Esophagus muscularis mucosa (tissue), 4 donors: ENCODE measurements at regions not wholly inside any gene's neighbourhood (a gene's known extent, or its start where the extent isn't known, plus 50 kb on each side); places are given as distances from the start of the nearest gene placed in this dataset.

Source experiments
- DNase-seq: peaks from one replicate; pipeline ENCODE4 v3.0.0-alpha.2; 2017; ENCODE audit errors: extremely low spot score
- H3K27ac ChIP-seq, 4 donors: fragments of 200-600 bp; sonication (generic); replicated peaks in 1 of 4; 1 replicate in 3 of 4; 2 replicates in 1 of 4; pipeline ENCODE4 v1.5.1; 2016 to 2019; ENCODE audit warnings: mild to moderate bottlenecking in 1 of 4
- H3K27me3 ChIP-seq, 4 donors: fragments of 200-600 bp; sonication (generic); one replicate each; pipeline versions ENCODE4 v1.5.1 to v1.6.0; 2016 to 2019
- H3K36me3 ChIP-seq, 4 donors: fragments of 200-600 bp; sonication (generic); one replicate each; pipeline ENCODE4 v1.5.1; 2016 to 2019
- H3K4me1 ChIP-seq, 4 donors: fragments of 200-600 bp; sonication (generic); one replicate each; pipeline ENCODE4 v1.5.1; 2016 to 2019
- H3K4me3 ChIP-seq, 4 donors: fragments of 200-600 bp; sonication (generic); 1 replicate in 2 of 4; 2 replicates in 2 of 4; pipeline ENCODE4 v1.5.1; 2016 to 2019; ENCODE audit warnings: mild to moderate bottlenecking in 4 of 4, moderate library complexity in 1 of 4
- H3K9me3 ChIP-seq, 4 donors: fragments of 200-600 bp; sonication (generic); 1 replicate in 3 of 4; 2 replicates in 1 of 4; pipeline ENCODE4 v1.5.1; 2016 to 2019
- EP300 ChIP-seq: sonication (generic); formaldehyde crosslinking; IDR thresholded peaks from one replicate; pipeline ENCODE4 v1.6.1; 2017; ENCODE audit warnings: antibody characterized with exemption
- POLR2A ChIP-seq: fragments of 450-650 bp; IDR thresholded peaks from one replicate; pipeline ENCODE4 v1.6.1; 2017; ENCODE audit warnings: antibody characterized with exemption, moderate library complexity, mild to moderate bottlenecking, low read depth
- POLR2AphosphoS5 ChIP-seq, 2 donors: sonication (generic); formaldehyde crosslinking; IDR thresholded peaks; one replicate each; pipeline ENCODE4 v1.6.1; 2017; ENCODE audit warnings: antibody characterized with exemption in 2 of 2
- WGBS: methylation state at CpG from one replicate; pipeline ENCODE4 v1.1.5; 2018; 5-methylcytosine and 5-hydroxymethylcytosine counted together
- intact Hi-C: fragments of 100-400 bp; cut with DNase I; formaldehyde crosslinking; loops from one replicate; pipeline ENCODE4 v1.15.1; 2023
- TF ChIP-seq, protein P1 (sequence below), 3 experiments: fragments of 200-600 bp in 2 of 3; fragments of 450-650 bp in 1 of 3; sonication (generic) in 2 of 3; IDR thresholded peaks; one replicate each; pipeline ENCODE4 v1.5.1; 2017 to 2019; ENCODE audit warnings: antibody characterized with exemption in 3 of 3, mild to moderate bottlenecking in 2 of 3, moderate library complexity in 1 of 3

DNA sequence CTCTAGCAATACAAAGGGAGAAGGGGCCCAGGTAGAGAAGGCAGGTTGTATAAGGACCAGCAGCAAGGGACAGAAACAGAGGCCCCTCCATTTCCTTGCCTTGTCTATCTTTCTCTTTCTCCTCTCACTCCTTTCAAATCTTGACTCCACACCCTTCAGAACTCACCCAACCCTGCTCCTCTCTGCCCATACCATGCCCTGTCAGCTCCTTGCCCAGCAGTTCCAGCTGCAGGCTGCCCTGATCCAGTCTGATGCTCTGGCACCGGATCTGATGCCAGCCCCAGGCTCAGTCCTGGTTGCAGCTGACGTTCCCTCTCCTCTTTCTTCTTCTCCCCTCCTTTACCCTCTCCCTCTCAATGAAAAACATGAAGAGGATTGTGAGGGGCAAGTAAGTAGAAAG is 291.2 kb downstream of the FBXW7 start:
- 91% methylated on average over 2 of the region's 2 CpGs for WGBS

DNA sequence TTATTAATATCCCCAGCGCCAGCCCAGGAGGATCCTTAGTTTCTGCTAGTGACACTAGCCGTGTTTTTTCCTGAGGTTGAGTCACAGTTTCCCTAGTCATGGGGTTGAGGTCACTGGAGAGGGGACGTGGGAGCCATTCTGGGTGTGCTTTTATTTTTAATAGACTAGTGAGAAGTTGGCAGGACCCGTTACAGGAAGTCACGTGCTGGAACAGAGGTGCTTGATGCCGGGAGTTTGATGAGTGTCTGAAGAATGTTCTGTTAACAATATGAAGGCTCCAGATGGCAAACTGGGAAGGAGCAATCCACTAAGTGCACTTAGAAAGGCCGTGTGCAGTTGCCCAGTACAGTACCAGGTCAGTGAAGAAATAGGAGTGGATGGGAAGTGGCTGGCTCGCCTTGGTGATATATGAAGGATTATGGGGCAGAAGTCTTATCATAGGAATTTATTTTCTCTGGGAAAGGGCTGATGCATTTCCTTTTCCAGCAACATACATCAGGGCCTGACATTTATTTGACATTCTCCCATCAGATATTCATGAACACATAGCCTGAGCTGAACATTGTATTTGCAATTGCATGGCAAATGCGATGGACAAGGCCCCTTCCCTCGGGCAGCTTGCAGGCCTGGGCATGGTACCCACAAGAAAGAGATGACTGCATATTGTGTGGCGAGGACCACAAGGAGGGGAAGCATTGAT is 291.8 kb downstream of the FBXW7 start:
- H3K9me3 ChIP-seq, result no peaks in the 10 kb centered on the region
- H3K4me1 ChIP-seq, result peaks cover 0 to 14% (median 5%) of the 10 kb centered on the region in 4 donors
- 65% methylated on average over 11 of the region's 11 CpGs for WGBS
- peaks cover 0 to 7% (median 0%) of the 10 kb centered on the region in 4 donors for H3K27me3 ChIP-seq
- no peak overlapping the region for H3K4me3 ChIP-seq
- TF ChIP-seq POLR2AphosphoS5 (IDR thresholded peaks at IDR 0.05) (peak; percentile 46 to 48), POLR2A (no peak)
- peak; percentile 89 for DNase-seq
- intact Hi-C loops, result no loop called here
- no peaks in the 10 kb centered on the region for H3K36me3 ChIP-seq
- H3K27ac ChIP-seq, result no peak overlapping the region

More for the DNA sequence above, 291.2 kb downstream of the FBXW7 start:
- Histone ChIP-seq H3K36me3 (no peaks in the 10 kb centered on the region), H3K27ac (no peak overlapping the region), H3K27me3 (peaks cover 0 to 7% (median 0%) of the 10 kb centered on the region in 4 donors), H3K9me3 (no peaks in the 10 kb centered on the region), H3K4me3 (no peak overlapping the region), H3K4me1 (peaks cover 0 to 14% (median 5%) of the 10 kb centered on the region in 4 donors)
- intact Hi-C loops, result no loop called here
- no peak for DNase-seq
- TF ChIP-seq, protein P1, sequence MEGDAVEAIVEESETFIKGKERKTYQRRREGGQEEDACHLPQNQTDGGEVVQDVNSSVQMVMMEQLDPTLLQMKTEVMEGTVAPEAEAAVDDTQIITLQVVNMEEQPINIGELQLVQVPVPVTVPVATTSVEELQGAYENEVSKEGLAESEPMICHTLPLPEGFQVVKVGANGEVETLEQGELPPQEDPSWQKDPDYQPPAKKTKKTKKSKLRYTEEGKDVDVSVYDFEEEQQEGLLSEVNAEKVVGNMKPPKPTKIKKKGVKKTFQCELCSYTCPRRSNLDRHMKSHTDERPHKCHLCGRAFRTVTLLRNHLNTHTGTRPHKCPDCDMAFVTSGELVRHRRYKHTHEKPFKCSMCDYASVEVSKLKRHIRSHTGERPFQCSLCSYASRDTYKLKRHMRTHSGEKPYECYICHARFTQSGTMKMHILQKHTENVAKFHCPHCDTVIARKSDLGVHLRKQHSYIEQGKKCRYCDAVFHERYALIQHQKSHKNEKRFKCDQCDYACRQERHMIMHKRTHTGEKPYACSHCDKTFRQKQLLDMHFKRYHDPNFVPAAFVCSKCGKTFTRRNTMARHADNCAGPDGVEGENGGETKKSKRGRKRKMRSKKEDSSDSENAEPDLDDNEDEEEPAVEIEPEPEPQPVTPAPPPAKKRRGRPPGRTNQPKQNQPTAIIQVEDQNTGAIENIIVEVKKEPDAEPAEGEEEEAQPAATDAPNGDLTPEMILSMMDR (IDR thresholded peaks at IDR 0.05), result no peak
- TF ChIP-seq POLR2AphosphoS5 (IDR thresholded peaks at IDR 0.05) (no peak), EP300 (no peak), POLR2A (no peak)

DNA sequence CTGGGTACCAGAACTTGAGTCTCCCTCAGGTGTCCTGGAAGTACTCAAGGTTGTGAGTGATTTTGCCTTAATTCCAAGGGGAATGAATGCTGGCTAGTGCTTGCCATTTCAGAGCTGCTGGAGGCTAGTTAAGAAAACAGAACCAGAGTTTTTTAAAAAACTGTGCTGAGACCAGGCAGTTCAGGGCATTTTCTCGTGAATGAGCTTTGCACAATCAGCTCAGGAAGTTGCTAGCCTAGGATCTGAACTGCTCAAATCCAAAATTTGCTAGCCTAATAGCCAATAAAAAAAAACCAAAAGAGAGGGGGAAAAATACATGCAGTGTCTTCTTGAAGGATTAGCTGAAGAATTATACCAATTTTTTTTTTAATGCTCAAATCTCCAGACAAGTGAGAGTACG is 292.7 kb downstream of the FBXW7 start:
- no peak for DNase-seq
- no peak overlapping the region for H3K4me3 ChIP-seq
- H3K9me3 ChIP-seq, result no peaks in the 10 kb centered on the region
- TF ChIP-seq POLR2AphosphoS5 (IDR thresholded peaks at IDR 0.05) (no peak), POLR2A (no peak), EP300 (no peak)
- TF ChIP-seq, protein P1 (IDR thresholded peaks at IDR 0.05), result no peak
- WGBS, result 70% methylated on average over 2 of the region's 2 CpGs
- peaks cover 0 to 7% (median 0%) of the 10 kb centered on the region in 4 donors for H3K27me3 ChIP-seq
- intact Hi-C loops, result no loop called here
- peak overlapping the region in 1 of 4 donors; percentile 22 for H3K27ac ChIP-seq
- H3K4me1 ChIP-seq, result peaks cover 0 to 14% (median 5%) of the 10 kb centered on the region in 4 donors
- no peaks in the 10 kb centered on the region for H3K36me3 ChIP-seq

DNA sequence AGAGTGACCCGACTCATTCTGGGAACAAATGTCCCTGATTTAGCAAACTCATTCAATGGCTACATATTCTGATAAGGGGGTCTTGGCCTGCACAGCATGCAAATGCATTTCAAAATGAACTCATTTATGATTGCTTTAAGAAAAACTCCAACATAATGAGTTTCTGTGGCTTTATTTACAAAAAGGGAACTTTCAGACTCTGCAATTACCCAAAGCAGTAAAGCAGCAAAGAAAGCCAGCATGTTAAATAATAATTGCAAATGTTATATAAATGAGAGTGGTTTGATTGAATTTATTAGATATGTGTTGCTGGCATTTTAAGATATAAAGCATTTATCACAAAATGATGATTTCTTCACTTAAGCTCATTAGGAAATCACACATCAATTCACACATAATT is 295.7 kb downstream of the FBXW7 start:
- H3K27ac ChIP-seq, result no peak overlapping the region
- 88% methylated on average over 1 of the region's 1 CpG for WGBS
- intact Hi-C loops, result no loop called here
- no peak overlapping the region for H3K4me3 ChIP-seq
- H3K27me3 ChIP-seq, result no peaks in the 10 kb centered on the region
- DNase-seq, result no peak
- H3K36me3 ChIP-seq, result no peaks in the 10 kb centered on the region
- no peaks in the 10 kb centered on the region for H3K9me3 ChIP-seq
- TF ChIP-seq POLR2AphosphoS5 (IDR thresholded peaks at IDR 0.05), result no peak
- TF ChIP-seq, protein P1 (IDR thresholded peaks at IDR 0.05), result no peak
- TF ChIP-seq POLR2A, result no peak
- TF ChIP-seq EP300, result no peak
- H3K4me1 ChIP-seq, result peaks cover 0 to 14% (median 5%) of the 10 kb centered on the region in 4 donors

DNA sequence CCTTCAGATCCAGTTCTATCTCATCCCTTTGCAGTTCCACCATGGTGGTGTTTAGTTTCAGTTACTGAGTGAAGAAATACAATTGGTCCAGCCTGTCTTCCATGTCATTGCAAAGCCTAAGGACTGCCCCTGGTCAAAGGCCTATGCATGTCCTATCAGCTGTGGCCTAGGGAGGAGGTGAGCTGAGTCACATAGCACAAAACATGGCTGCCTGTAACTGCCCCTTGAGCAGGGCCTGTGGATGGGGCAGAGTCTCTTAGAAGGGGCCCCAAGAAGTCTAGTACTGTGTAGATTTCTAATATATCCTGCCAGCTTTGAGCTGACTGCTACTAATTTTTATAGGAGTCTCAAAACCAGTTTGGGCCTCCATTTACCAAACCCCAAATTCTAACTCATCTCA is 296.7 kb downstream of the FBXW7 start:
- intact Hi-C loops, result no loop called here
- no peaks in the 10 kb centered on the region for H3K27me3 ChIP-seq
- H3K27ac ChIP-seq, result no peak overlapping the region
- no peaks in the 10 kb centered on the region for H3K9me3 ChIP-seq
- H3K4me1 ChIP-seq, result peaks cover 0 to 9% (median 3%) of the 10 kb centered on the region in 4 donors
- TF ChIP-seq POLR2A, result no peak
- TF ChIP-seq POLR2AphosphoS5 (IDR thresholded peaks at IDR 0.05), result no peak
- TF ChIP-seq, protein P1 (IDR thresholded peaks at IDR 0.05), result no peak
- TF ChIP-seq EP300, result no peak
- peak; percentile 68 for DNase-seq
- no peak overlapping the region for H3K4me3 ChIP-seq
- H3K36me3 ChIP-seq, result no peaks in the 10 kb centered on the region
